ENCODE measurements at regions not wholly inside any gene's neighbourhood (a gene's known extent, or its start where the extent isn't known, plus 50 kb on each side); places are given as distances from the start of the nearest gene placed in this dataset.
"Not testable (repeated sequence)": the region's sequence is repeated elsewhere in the genome, so short reads cannot be mapped to it uniquely, and the experiment has no call there.

DNA sequence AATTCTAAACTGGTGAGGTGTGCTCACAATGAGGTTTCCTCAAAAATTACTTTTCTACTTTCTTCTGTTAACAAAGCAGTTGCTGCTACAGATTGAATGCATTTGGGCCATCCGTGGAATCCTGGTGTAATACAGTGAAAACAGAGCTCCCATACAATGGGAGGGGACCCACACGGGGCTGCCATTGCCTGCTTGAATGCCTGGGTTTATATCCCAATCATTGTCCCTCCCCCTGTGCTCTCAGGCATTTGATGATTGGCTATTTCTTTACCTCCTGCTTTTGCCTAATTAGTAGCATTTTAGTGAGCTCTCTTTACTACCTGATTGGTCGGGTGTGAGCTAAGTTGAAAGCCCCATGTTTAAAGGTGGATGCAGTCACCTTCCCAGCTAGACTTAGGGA, 52.9 kb upstream of the CSF1 start:
- H3K4me1 Mint-ChIP-seq (ENCODE audit: low read depth); H3K27ac Mint-ChIP-seq; H3K9me3 Mint-ChIP-seq; H3K4me3 Mint-ChIP-seq; H3K27me3 Mint-ChIP-seq (ENCODE audit: insufficient read depth); DNase-seq: not testable (repeated sequence)
- peaks cover 17% of the 10 kb centered on the region; the same call in 1 of the 2 replicates for H3K36me3 Mint-ChIP-seq (ENCODE audit: low read depth)

DNA sequence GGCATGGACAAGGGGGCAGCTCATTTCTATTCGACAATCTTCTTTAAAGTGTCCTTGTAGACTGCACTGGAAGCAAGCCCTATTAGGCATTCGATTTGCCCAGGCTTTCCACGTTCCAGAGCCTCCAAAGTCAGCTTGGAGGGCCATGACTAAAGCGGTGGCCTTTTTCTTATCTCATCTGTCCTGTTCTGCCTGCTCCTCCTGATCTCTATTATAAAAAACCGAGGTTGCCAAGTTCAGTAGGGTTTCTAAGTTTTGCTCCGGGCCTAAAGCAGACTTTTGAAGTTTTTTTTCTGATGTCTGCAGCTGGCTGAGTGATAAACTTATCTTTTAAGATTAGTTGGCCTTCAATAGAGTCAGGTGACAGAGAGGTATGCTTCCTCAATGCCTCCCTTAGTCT, 54.7 kb upstream of the CSF1 start:
- H3K9me3 Mint-ChIP-seq; H3K4me3 Mint-ChIP-seq; H3K27me3 Mint-ChIP-seq (ENCODE audit: insufficient read depth); DNase-seq; H3K27ac Mint-ChIP-seq: not testable (repeated sequence)
- H3K36me3 Mint-ChIP-seq (ENCODE audit: low read depth), result peaks cover 17% of the 10 kb centered on the region; the same call in 1 of the 2 replicates
- peaks cover 19% of the 10 kb centered on the region for H3K4me1 Mint-ChIP-seq (ENCODE audit: low read depth)

DNA sequence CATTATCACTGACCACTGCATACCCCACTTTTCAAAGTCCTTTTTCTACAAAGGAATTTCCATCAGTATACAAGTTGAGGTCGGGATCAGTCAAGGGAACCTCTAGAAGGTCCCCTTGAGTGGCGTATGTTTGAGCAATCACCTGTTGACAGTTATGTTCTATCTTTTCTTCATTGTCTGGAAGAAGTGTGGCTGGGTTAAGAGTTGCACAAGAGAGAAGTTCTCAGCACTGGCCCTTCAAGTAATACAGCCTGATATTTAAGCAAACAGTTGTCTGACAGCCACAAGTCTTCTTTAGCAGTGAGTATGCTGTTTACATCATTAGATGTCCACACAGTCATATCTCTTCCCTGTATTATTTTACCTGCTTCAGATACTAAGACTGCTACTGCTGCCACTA, 56.7 kb upstream of the CSF1 start:
- not testable (repeated sequence) for DNase-seq; H3K4me3 Mint-ChIP-seq; H3K9me3 Mint-ChIP-seq; H3K36me3 Mint-ChIP-seq (ENCODE audit: low read depth); H3K27ac Mint-ChIP-seq; H3K27me3 Mint-ChIP-seq (ENCODE audit: insufficient read depth)
- H3K4me1 Mint-ChIP-seq (ENCODE audit: low read depth), result peaks cover 29% of the 10 kb centered on the region

DNA sequence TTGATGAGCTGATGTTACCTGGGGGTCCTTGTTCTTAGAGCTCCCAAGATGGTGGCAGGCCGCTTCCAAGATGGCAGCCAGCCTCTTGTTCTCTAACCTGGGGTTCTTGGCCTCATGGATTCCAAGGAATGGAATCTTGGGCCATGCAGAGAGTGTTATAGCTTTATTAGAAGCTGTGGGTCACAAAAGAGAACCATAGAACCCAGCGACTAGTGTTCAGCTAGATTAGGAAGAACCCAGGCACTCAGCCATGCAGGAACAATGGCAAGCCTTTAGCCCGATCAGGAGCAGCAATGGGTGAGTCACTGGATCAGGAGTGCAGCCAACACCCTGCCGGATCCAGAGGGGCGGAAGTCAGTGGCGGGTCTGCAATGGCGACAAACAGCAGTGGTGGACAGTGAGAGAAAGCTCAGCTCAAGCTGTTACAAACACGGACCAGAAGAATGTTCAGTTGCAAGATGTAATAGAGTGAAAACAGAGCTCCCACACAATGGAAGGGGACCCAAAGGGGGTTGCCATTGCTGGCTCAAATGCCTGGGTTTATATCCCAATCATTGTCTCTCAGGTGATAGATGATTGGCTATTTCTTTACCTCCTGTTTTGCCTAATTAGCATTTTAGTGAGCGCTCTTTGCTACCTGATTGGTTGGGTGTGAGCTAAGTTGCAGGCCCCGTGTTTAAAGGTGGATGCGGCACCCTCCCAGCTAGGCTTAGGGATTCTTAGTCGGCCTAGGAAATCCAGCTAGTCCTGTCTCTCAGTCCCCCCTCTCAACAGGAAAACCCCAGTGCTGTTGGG, 58.2 kb upstream of the CSF1 start:
- H3K27ac Mint-ChIP-seq; H3K36me3 Mint-ChIP-seq (ENCODE audit: low read depth); H3K4me3 Mint-ChIP-seq; H3K27me3 Mint-ChIP-seq (ENCODE audit: insufficient read depth); H3K9me3 Mint-ChIP-seq: not testable (repeated sequence)
- H3K4me1 Mint-ChIP-seq (ENCODE audit: low read depth), result peaks cover 29% of the 10 kb centered on the region
- DNase-seq, result peak; percentile 17

GRCh38 chr1:109850827-109851226, 59.8 kb upstream of the CSF1 start:
- TF ChIP-seq CTCF (IDR thresholded peaks at IDR 0.05), result no peak
- peaks cover 21% of the 10 kb centered on the region for H3K4me1 Mint-ChIP-seq (ENCODE audit: low read depth)

DNA sequence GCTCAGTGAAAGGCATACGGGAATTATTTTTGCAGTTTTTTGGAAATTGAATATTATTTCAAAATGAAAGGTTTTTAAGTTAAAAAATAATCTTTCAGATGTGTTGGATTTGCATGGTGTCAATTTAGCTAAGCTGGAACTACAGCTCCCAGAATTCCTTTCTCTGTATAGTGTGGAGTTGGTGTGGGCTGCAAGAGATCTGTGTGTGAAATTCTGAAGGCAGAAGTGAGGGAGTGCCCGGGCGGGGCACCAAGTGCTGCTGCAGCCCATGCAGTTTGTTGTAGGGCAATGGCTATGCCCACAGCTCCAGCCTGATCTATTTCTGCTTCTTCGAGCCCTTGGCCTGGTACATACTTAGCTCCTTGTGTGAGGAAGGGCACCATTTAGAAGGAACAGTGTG, 60.5 kb upstream of the CSF1 start:
- DNase-seq, result no peak

More at GRCh38 chr1:109850827-109851226, 59.8 kb upstream of the CSF1 start:
- no peak overlapping the region for H3K27ac Mint-ChIP-seq
- DNase-seq, result no peak
- H3K36me3 Mint-ChIP-seq (ENCODE audit: low read depth), result no peaks in the 10 kb centered on the region
- H3K4me3 Mint-ChIP-seq, result no peak overlapping the region
- peaks cover 2% of the 10 kb centered on the region; the same call in 1 of the 2 replicates for H3K27me3 Mint-ChIP-seq (ENCODE audit: insufficient read depth)
- no peaks in the 10 kb centered on the region for H3K9me3 Mint-ChIP-seq

GRCh38 chr1:109849655-109850054, 61.0 kb upstream of the CSF1 start:
- Mint-ChIP-seq H3K27me3 (ENCODE audit: insufficient read depth) (peaks cover 2% of the 10 kb centered on the region; the same call in 1 of the 2 replicates), H3K36me3 (ENCODE audit: low read depth) (no peaks in the 10 kb centered on the region), H3K4me1 (ENCODE audit: low read depth) (peaks cover 21% of the 10 kb centered on the region), H3K27ac (no peak overlapping the region), H3K4me3 (no peak overlapping the region), H3K9me3 (no peaks in the 10 kb centered on the region)
- DNase-seq, result no peak
- TF ChIP-seq CTCF (IDR thresholded peaks at IDR 0.05), result no peak

More for the DNA sequence above, 60.5 kb upstream of the CSF1 start:
- Mint-ChIP-seq H3K4me3 (no peak overlapping the region), H3K27ac (no peak overlapping the region), H3K4me1 (ENCODE audit: low read depth) (peaks cover 21% of the 10 kb centered on the region), H3K36me3 (ENCODE audit: low read depth) (no peaks in the 10 kb centered on the region), H3K9me3 (no peaks in the 10 kb centered on the region), H3K27me3 (ENCODE audit: insufficient read depth) (peaks cover 2% of the 10 kb centered on the region; the same call in 1 of the 2 replicates)
- no peak for TF ChIP-seq CTCF (IDR thresholded peaks at IDR 0.05)

All from HFFc6 (cell line).